ENCODE measurements at regions not wholly inside any gene's neighbourhood (a gene's known extent, or its start where the extent isn't known, plus 50 kb on each side); places are given as distances from the start of the nearest gene placed in this dataset.

GRCh38 chr5:86320266-86320665 lies 297.5 kb upstream of the COX7C start:
- no peak overlapping the region for H3K4me3 ChIP-seq (ENCODE audit: low read length)
- ATAC-seq (no peak), DNase-seq (no peak)
- H3K27ac ChIP-seq (ENCODE audit: low read length), result no peak overlapping the region
- H3K27me3 Mint-ChIP-seq (ENCODE audit: low read depth in 2 of 2), result no peaks in the 10 kb centered on the region
- no peak for TF ChIP-seq CTCF (IDR thresholded peaks at IDR 0.05)
- H3K27me3 ChIP-seq (ENCODE audit: control insufficient read depth, insufficient read depth, low read length), result no peaks in the 10 kb centered on the region
- H3K36me3 Mint-ChIP-seq, result no peaks in the 10 kb centered on the region
- intact Hi-C loops (cut with micrococcal nuclease), result no loop called here
- no peaks in the 10 kb centered on the region for H3K4me1 ChIP-seq (ENCODE audit: control insufficient read depth, insufficient read depth, low read length)
- no peaks in the 10 kb centered on the region for H3K9me3 ChIP-seq (ENCODE audit: control insufficient read depth, insufficient read depth, low read length)
- peaks cover 3 to 8% of the 10 kb centered on the region in 2 donors for H3K9me3 Mint-ChIP-seq
- no peaks in the 10 kb centered on the region for H3K36me3 ChIP-seq (ENCODE audit: control insufficient read depth, insufficient read depth, low read length)
- H3K27ac Mint-ChIP-seq, result no peak overlapping the region
- no peaks in the 10 kb centered on the region for H3K4me1 Mint-ChIP-seq
- H3K4me3 Mint-ChIP-seq, result no peak overlapping the region

GRCh38 chr5:86329318-86329717 lies 288.4 kb upstream of the COX7C start:
- H3K27ac Mint-ChIP-seq, result no peak overlapping the region
- H3K27me3 Mint-ChIP-seq (ENCODE audit: low read depth in 2 of 2), result no peaks in the 10 kb centered on the region
- Histone ChIP-seq H3K4me1 (ENCODE audit: control insufficient read depth, insufficient read depth, low read length) (no peaks in the 10 kb centered on the region), H3K36me3 (ENCODE audit: control insufficient read depth, insufficient read depth, low read length) (no peaks in the 10 kb centered on the region), H3K9me3 (ENCODE audit: control insufficient read depth, insufficient read depth, low read length) (no peaks in the 10 kb centered on the region), H3K4me3 (ENCODE audit: low read length) (no peak overlapping the region), H3K27ac (ENCODE audit: low read length) (no peak overlapping the region), H3K27me3 (ENCODE audit: control insufficient read depth, insufficient read depth, low read length) (no peaks in the 10 kb centered on the region)
- H3K4me1 Mint-ChIP-seq, result no peaks in the 10 kb centered on the region
- no peak for ATAC-seq
- no CpG with 5 or more reads among the region's 1 CpG for WGBS (ENCODE audit: insufficient coverage)
- H3K36me3 Mint-ChIP-seq, result no peaks in the 10 kb centered on the region
- intact Hi-C loops (cut with micrococcal nuclease), result no loop called here
- H3K9me3 Mint-ChIP-seq, result peaks cover 2 to 7% of the 10 kb centered on the region in 2 donors
- no peak for DNase-seq
- no peak for TF ChIP-seq CTCF (IDR thresholded peaks at IDR 0.05)
- no peak overlapping the region for H3K4me3 Mint-ChIP-seq

- H3K4me3 Mint-ChIP-seq, result no peak overlapping the region
- 98% methylated on average over 2 of the region's 2 CpGs for WGBS (ENCODE audit: insufficient coverage)
- ATAC-seq, result no peak
Observed at GRCh38 chr5:86330736-86331135, 287.0 kb upstream of the COX7C start.

More at GRCh38 chr5:86330736-86331135, 287.0 kb upstream of the COX7C start:
- no peak for DNase-seq
- Histone ChIP-seq H3K9me3 (ENCODE audit: control insufficient read depth, insufficient read depth, low read length) (no peaks in the 10 kb centered on the region), H3K4me3 (ENCODE audit: low read length) (no peak overlapping the region), H3K27ac (ENCODE audit: low read length) (no peak overlapping the region), H3K36me3 (ENCODE audit: control insufficient read depth, insufficient read depth, low read length) (no peaks in the 10 kb centered on the region), H3K4me1 (ENCODE audit: control insufficient read depth, insufficient read depth, low read length) (no peaks in the 10 kb centered on the region), H3K27me3 (ENCODE audit: control insufficient read depth, insufficient read depth, low read length) (no peaks in the 10 kb centered on the region)
- Mint-ChIP-seq H3K36me3 (no peaks in the 10 kb centered on the region), H3K9me3 (peaks cover 2 to 7% of the 10 kb centered on the region in 2 donors), H3K27ac (no peak overlapping the region), H3K27me3 (ENCODE audit: low read depth in 2 of 2) (no peaks in the 10 kb centered on the region), H3K4me1 (no peaks in the 10 kb centered on the region)
- TF ChIP-seq CTCF (IDR thresholded peaks at IDR 0.05), result no peak
- intact Hi-C loops (cut with micrococcal nuclease), result no loop called here

Data from natural killer cell (primary cell).